Stimulated activated CD4-positive, alpha-beta T cell treated with anti-CD3 and anti-CD28 coated beads, TNF-alpha, amount 100 ng/mL, for 4 hours (primary cell): ENCODE measurements at regions not wholly inside any gene's neighbourhood (a gene's known extent, or its start where the extent isn't known, plus 50 kb on each side); places are given as distances from the start of the nearest gene placed in this dataset.

Source experiments
- DNase-seq, 3 experiments: peaks; one replicate each; pipeline ENCODE4 v3.0.0-alpha.2; 2020; ENCODE audit warnings: low read depth in 3 of 3

DNA sequence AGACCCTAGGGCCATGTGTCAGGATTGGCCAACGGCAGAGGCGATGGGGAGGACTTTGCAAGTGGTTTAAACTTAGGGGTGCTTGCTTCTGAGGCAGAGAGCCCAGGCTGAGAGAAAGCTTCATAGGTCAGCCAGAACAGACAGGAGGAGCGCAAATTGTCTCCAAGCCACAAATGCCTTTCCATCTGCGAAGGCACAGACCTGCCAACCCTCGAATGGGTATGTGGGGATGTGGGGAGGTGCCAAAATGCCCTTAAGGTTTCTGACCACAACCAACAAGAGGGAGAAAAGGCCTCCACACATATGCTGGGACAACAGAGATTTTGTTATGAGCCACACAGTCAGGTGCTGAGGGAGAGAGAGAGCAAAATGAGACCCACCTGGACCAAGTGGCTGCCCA is 283.6 kb downstream of the CYP26B1 start:
- DNase-seq, result no peak

DNA sequence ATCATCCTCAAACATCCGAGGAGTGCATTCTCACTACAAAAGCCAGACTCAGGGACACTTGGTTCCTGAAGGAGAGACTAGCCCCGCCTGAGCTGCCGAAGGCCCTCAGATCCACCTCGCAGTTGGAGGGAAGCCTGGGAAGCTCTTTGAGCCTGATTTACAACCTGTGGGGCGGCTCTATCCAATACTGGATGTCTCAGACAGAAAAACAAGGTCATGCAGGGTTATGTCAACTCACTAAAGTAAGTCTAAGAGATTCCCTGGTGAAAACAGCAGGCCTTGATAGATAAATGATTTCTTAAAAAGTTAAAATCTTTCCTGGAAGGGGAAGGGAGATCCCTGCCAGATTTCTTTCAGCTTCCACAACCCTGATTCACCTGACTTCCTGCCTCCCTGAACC is 284.3 kb downstream of the CYP26B1 start:
- DNase-seq, result no peak

DNA sequence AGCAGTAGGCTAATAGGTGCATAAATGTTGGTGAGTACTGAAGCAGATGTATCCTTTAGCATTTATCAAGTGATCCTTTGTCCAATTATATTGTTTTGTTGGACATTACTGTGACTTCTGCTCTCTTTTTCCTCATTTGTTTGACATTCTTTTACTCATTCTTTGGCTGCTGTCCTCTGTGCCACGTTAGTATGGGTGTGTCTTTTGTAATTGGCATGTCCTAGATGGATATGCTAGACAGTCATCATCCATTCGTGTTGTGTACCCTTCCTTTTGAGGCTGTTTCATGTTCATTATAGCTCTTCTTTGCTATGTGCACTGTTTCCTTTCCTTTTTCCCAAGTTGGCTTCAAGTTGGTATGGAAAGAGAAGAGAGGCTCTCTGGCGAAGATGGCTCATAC is 284.7 kb downstream of the CYP26B1 start:
- DNase-seq, result no peak

DNA sequence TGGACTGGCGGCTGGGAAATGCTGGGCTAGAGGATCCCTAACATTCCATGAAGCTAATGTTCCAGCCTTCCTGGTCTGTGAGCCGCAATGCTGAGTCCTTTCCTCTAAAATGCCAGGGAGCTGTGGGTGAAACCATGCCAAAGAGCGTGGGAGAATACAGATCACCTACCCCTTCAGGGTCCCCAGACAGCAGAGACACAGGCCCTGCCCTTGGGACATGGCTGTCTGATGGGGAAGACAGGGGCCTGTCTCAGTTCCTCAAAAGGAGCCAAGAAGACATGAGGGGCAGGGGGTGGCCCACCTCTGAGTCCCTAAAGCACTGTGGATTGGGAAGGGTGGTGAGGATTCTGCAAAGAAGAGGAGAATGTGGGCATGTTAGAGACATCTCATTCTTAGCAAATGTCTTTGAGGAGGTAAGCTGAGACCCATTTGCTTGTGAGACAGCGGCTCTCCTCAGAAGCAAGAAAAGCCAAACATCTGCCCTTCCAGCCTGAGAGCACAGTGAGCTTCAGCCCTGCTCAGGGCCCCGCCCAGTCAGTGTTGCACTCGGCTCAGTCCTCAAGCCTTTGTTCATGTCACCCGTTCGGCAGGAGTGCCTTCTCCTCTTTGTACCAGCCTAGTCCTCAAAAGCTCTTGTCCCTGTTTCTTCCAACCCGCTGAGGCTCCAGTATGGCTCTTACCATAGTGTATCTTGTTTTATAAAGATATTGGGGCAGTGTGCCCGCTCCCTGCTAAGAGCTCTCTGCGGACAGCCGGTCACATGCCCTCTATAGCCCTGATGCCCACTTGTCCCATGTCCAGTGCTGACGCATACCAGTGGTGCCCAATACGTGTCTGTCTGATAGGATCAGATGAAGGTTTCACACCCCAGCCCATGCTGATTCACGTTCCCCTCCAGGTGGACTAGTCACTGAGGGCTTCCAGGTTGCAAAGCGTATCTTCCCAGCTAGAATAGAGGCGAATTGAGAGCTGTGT is 286.2 kb downstream of the CYP26B1 start:
- DNase-seq, result no peak

DNA sequence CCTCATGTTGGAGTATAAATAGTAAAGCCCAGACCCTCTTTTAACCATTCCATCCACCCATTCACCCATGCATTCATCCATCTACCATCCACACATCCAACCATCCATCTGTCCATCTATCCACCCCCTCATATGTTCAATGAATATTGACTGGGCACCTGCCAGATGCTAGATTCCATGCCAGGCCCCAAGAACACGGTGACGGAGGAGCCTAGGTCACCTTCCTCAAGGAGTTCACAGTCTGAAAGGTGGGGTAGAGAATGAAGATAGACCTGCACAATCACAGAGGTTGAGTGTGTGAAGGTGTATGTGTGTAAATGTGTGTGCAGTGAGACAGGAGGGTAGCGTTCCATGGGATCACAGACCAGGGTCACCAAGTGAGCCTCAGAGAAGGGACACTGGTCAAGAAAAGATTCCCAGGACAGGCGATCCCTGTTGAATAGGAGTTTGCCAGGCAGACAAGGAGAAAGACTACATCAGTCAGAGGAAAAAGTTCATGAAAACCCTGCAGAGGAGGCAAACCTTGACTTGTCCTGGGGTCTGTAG is 287.2 kb downstream of the CYP26B1 start:
- no peak for DNase-seq

GRCh38 chr2:71859211-71859847 is 288.3 kb downstream of the CYP26B1 start:
- no peak for DNase-seq

- no peak for DNase-seq
Measured at GRCh38 chr2:71858071-71858470, 289.6 kb downstream of the CYP26B1 start.

DNA sequence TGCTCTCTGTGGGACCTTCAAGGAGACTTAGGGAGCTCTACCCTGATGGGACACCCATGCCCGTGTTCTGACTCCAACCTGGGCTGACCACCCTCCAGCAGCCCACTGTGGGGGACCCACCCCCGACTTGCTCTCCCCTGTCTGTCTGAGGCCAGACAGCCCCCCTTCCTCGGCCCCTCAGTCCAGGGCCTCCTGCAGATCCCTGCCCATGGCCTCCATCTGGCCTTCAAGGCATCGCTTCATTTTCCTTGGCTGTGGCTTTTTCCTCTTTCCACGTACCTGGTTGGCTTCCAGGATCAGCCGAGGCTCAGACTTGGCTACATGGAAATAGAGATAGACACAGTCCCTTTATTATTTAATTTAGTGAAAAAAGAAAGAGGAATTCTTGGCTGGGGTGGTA is 290.0 kb downstream of the CYP26B1 start:
- DNase-seq, result no peak

DNA sequence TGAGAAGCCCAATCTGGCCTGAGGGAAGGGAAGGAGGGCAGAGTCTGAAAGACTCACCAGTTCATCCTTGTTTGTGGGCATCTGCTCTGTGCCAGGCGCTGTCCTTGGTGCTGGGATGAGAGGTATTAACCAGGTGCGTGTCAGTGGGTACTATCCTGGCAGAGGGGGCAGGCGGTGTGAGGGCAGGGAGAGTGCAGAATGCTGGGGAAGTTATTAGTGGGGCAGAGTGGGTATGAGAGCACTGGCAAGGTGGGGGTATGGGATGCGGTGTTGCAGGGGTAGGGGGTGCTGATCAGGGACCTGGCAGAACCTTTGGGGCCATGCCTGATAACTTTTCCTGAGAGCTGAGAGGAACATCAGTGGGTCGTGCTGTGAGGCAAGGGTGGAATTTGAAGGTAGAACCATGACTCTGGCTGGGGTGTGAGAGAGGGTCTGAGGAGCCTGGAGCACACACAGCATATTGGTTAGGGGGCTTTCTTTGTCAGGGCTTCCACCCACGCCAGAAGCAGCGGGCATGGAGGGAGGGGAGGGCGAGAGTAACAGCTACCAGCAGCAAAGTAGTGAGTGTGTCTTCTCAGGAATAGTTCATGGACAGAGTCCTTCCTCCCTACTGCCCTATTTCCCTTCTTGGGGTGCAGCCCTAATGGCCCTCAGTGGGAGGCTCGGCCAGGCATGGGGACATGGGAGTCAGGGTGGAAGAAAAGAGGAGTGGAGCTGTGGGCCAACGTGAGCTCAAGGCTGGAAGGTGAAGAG is 290.7 kb downstream of the CYP26B1 start:
- DNase-seq, result no peak

DNA sequence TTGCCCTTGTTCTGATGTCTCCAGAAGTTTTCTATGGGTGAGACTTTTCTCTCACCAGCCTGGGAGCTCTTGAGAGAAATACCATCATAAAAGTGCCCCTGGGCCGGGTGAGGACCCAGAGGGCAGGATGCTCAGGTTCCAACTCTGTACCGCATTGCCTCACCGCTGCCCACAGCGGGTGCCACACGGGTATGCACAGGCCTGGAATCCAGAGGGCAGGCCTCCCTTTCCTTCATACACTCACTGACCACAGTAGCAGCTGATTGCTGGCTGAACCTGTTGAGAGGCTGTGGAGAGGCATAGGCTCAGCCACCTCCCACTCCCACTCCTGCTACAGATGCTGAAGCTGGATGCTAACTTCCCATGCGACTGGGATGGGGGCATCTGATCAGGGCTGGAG is 293.8 kb downstream of the CYP26B1 start:
- DNase-seq, result no peak

DNA sequence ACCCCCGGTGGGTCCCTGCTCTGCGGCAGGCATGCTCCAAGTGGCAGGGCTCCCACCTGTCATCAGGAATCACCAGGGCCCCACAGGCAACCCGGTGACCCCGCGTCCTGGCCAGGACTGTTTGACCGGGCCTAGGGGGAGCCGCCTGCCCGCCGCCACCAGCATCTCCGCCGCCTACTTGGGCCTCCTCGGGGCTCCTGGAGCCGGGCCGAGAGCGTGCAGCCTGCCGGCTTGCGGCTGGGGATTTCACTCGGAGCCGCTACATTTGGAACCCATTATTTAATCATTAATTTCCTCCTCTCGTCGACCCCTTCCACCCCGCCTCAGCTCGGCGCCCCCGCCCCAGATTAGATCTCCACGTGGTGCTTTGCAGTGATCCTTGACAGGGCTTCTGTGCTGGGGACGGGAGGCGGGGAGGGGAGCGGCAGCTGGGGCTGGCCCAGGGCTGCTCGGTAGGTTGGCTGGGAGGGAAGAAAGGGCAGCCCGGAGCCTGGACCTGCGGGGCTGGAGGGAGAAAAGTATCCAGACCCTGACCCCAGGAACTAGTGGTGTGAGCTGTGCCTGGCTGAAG is 295.4 kb downstream of the CYP26B1 start:
- DNase-seq, result no peak

DNA sequence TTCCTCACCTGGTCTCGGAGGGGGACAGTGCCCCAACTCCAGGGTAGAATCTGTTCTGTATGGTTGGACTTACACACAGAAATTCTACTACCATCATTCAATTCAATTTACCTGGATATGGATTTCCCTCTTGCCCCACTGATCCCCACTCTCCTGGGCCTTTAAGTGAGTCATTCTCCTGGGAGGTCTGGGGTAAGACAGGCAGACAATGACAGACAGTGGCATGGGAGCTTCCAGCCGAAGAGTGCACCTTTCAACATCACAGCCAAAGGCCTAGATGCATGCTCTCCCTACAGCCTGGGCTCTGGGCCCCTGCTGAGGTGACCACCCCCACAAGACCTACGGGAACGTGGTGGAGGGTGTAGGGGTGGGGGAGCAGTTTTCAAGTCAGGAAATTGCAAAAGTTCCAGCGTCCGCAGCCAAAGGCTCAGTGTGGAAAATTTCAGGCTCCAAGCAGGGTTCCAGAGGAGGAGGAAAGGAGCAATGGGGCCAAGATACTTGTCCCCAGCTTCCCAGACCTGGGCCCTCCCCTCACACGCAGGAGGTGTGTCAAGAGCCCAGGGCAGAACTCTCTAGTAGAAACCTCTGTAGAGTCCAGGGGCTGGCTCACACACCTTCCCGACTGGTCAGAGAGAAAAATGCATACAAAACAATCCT is 296.4 kb downstream of the CYP26B1 start:
- no peak for DNase-seq

GRCh38 chr2:71850306-71850801 is 297.3 kb downstream of the CYP26B1 start:
- DNase-seq, result no peak

- no peak for DNase-seq
Measured at GRCh38 chr2:71849607-71850305, 297.9 kb downstream of the CYP26B1 start.

- DNase-seq, result no peak
Measured at GRCh38 chr2:71849111-71849510, 298.6 kb downstream of the CYP26B1 start.

GRCh38 chr2:71846669-71847291 is 300.9 kb downstream of the CYP26B1 start:
- no peak for DNase-seq

DNA sequence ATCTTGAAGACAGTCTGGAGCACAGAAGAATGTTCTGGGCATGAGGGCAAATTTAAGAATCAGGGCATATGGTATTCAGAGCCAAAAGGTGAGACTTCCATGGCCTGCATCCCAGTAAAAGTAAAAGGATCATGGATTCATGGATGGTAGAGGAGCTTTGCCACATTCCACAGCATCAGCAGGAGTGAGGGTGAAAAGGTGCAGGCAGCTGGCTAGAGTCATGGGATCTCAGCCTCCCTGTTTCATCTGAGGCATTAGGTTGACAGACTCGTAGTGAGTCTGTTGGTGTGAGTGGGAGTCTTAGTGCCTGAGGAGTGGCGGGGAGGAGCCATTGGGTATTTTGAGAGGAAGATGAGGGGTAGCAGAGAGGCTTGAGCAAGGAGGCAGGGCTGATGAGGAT is 301.6 kb downstream of the CYP26B1 start:
- DNase-seq, result no peak

DNA sequence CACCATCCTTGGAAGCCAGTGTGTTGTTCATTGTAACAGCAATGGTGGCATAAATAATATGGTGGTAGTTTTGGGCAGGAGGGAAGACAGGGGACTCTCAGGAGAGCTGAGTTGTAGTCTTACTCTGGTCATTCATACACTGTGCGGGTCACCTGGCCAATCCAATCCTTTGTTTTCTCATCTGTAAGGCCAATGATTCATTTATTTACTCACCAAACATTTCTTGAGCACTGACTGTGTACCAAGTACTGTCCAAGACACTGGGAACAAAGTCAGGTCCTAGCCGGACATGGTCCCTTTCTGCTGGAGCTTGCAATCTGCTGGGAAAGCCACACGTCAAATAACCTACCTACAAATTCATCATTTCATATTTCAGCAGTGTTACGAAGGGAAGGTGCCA is 302.7 kb downstream of the CYP26B1 start:
- no peak for DNase-seq

DNA sequence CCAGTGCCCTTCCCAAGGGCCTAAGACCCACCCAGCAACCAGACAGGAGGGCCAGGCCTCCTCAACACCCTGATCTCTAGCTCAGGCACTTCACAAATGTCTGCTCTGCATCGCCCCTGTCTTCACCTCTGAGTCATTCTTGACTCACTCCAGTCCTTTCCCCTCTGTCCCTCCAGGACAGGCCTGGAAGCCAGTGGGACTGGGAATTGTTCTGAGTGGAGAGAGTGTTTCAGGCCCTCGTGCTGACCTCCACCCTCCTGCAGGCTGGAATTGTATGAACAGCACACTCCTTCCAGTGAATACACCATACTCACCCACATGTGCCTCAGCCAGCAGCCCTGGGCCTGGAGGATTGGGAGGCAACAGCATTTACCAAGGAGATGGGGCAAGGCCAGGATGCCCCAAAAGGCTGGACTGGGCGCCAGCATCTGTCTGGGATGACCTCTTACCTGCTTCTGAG is 304.2 kb downstream of the CYP26B1 start:
- DNase-seq, result no peak

GRCh38 chr2:71842744-71843143 is 304.9 kb downstream of the CYP26B1 start:
- no peak for DNase-seq
